Breast epithelium (tissue), 3 donors: ENCODE measurements at regions not wholly inside any gene's neighbourhood (a gene's known extent, or its start where the extent isn't known, plus 50 kb on each side); places are given as distances from the start of the nearest gene placed in this dataset.
"Not testable (repeated sequence)": the region's sequence is repeated elsewhere in the genome, so short reads cannot be mapped to it uniquely, and the experiment has no call there.

ENCODE experiments used
- POLR2A ChIP-seq: fragments of 450-650 bp; IDR thresholded peaks from one replicate; pipeline ENCODE4 v1.6.1; 2016; ENCODE audit warnings: antibody characterized with exemption, mild to moderate bottlenecking, moderate library complexity
- POLR2AphosphoS5 ChIP-seq, 3 donors: sonication (generic); formaldehyde crosslinking; IDR thresholded peaks; one replicate each; pipeline ENCODE4 v1.6.1; 2017; ENCODE audit warnings: antibody characterized with exemption in 3 of 3
- TF ChIP-seq, protein P1 (sequence below), 3 donors: fragments of 450-650 bp; IDR thresholded peaks; one replicate each; pipeline ENCODE4 v1.5.1; 2016 to 2017; ENCODE audit warnings: antibody characterized with exemption in 3 of 3, mild to moderate bottlenecking in 3 of 3, moderate library complexity in 3 of 3

- not testable (repeated sequence) for TF ChIP-seq POLR2A; POLR2AphosphoS5 (IDR thresholded peaks at IDR 0.05)
- TF ChIP-seq, protein P1, sequence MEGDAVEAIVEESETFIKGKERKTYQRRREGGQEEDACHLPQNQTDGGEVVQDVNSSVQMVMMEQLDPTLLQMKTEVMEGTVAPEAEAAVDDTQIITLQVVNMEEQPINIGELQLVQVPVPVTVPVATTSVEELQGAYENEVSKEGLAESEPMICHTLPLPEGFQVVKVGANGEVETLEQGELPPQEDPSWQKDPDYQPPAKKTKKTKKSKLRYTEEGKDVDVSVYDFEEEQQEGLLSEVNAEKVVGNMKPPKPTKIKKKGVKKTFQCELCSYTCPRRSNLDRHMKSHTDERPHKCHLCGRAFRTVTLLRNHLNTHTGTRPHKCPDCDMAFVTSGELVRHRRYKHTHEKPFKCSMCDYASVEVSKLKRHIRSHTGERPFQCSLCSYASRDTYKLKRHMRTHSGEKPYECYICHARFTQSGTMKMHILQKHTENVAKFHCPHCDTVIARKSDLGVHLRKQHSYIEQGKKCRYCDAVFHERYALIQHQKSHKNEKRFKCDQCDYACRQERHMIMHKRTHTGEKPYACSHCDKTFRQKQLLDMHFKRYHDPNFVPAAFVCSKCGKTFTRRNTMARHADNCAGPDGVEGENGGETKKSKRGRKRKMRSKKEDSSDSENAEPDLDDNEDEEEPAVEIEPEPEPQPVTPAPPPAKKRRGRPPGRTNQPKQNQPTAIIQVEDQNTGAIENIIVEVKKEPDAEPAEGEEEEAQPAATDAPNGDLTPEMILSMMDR (IDR thresholded peaks at IDR 0.05), result not testable (repeated sequence)
These were observed 368.1 kb downstream of the HS3ST1 start for GRCh38 chr4:11060637-11061036.
